Naive thymus-derived CD8-positive, alpha-beta T cell (primary cell): ENCODE measurements at regions not wholly inside any gene's neighbourhood (a gene's known extent, or its start where the extent isn't known, plus 50 kb on each side); places are given as distances from the start of the nearest gene placed in this dataset.
A peak's percentile ranks its signal among the peaks of the same experiment; 100 is the strongest.
"Not testable (repeated sequence)": the region's sequence is repeated elsewhere in the genome, so short reads cannot be mapped to it uniquely, and the experiment has no call there.

Experiments
- ATAC-seq, 2 donors: fragments of 150-1000 bp; cut with Tn5 transposase in 1 of 2; sonication (Bioruptor Pico), chemical (Tn5 transposase) in 1 of 2; 1 replicate in 1 of 2; 2 replicates in 1 of 2; pipeline ENCODE4 v1.10.0; 2021; ENCODE audit warnings: mild to moderate bottlenecking in 2 of 2, moderate library complexity in 2 of 2
- POLR2A ChIA-PET: fragments of 350-600 bp; sonication (Branson Sonifier 250); formaldehyde crosslinking; loops from one replicate; lab custom pipeline; 2021; ENCODE audit warnings: antibody characterized with exemption; lab: Charles Lee
- DNase-seq, 10 donors: peaks; one replicate each; pipeline versions ENCODE4 v3.0.0 to v3.0.0-alpha.2; 2020 to 2022
- H3K27ac Mint-ChIP-seq, 10 donors: one replicate each; pipeline ENCODE4 v1.8.0; 2020 to 2022; ENCODE audit warnings: mild to moderate bottlenecking in 10 of 10, mixed read lengths in 10 of 10, moderate library complexity in 4 of 10, inconsistent platforms in 1 of 10
- H3K27me3 Mint-ChIP-seq, 5 donors: one replicate each; pipeline ENCODE4 v1.8.0; 2021 to 2022; ENCODE audit warnings: mixed read lengths in 5 of 5
- H3K36me3 Mint-ChIP-seq, 3 donors: one replicate each; pipeline ENCODE4 v1.8.0; 2020 to 2022; ENCODE audit warnings: mixed read lengths in 3 of 3, mild to moderate bottlenecking in 2 of 3, inconsistent platforms in 1 of 3
- H3K4me1 Mint-ChIP-seq, 4 donors: one replicate each; pipeline ENCODE4 v1.8.0; 2021 to 2022; ENCODE audit warnings: mixed read lengths in 4 of 4
- H3K4me3 Mint-ChIP-seq, 10 donors: one replicate each; pipeline ENCODE4 v1.8.0; 2020 to 2022; ENCODE audit warnings: mild to moderate bottlenecking in 10 of 10, mixed read lengths in 10 of 10, moderate library complexity in 6 of 10, inconsistent platforms in 1 of 10
- H3K9me3 Mint-ChIP-seq, 9 donors: one replicate each; pipeline ENCODE4 v1.8.0; 2020 to 2022; ENCODE audit warnings: mixed read lengths in 9 of 9, mild to moderate bottlenecking in 3 of 9, inconsistent platforms in 1 of 9, moderate library complexity in 1 of 9

DNA sequence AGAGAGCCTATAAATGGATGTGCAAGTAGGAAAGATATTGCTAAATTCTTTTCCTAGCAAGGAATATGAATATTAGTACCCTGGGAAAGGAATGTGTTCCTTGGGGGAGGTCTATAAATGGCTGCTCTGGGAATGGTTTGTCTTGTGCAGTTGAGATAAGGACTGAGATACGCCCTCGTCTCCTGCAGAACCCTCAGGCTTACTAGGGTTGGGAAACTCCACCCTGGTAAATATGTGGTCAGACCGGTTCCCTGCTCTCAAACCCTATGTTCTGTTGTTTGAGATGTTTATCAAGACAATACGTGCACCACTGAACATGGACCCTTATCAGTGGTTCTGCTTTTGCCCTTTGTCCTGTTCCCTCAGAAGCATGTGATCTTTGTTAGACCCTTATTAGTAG is 1698.9 kb downstream of the GRIK2 start:
- H3K4me1 Mint-ChIP-seq, ATAC-seq, POLR2A ChIA-PET, H3K27me3 Mint-ChIP-seq, H3K4me3 Mint-ChIP-seq, DNase-seq, H3K27ac Mint-ChIP-seq, H3K36me3 Mint-ChIP-seq: not testable (repeated sequence)
- H3K9me3 Mint-ChIP-seq, result peaks cover 0 to 13% (median 8%) of the 10 kb centered on the region in 9 donors

DNA sequence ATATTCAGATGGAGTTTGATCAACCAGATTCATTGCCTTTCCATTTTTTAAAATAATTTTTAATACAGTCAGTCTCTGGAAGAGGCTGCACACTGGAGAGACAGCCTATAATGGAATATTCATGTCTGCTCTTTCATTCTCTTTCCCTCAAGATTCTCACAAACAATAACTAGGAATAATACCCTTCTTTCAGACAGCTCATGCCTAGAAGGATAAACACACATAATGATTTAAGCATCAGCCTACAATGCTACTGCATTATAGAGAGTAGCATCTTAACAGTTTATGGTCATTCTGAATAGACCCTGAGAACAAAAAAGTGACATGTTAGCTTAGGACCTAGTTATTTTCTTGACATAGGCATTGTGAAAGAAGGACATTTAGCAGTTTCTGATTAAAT is 1692.3 kb downstream of the GRIK2 start:
- no peak for ATAC-seq

DNA sequence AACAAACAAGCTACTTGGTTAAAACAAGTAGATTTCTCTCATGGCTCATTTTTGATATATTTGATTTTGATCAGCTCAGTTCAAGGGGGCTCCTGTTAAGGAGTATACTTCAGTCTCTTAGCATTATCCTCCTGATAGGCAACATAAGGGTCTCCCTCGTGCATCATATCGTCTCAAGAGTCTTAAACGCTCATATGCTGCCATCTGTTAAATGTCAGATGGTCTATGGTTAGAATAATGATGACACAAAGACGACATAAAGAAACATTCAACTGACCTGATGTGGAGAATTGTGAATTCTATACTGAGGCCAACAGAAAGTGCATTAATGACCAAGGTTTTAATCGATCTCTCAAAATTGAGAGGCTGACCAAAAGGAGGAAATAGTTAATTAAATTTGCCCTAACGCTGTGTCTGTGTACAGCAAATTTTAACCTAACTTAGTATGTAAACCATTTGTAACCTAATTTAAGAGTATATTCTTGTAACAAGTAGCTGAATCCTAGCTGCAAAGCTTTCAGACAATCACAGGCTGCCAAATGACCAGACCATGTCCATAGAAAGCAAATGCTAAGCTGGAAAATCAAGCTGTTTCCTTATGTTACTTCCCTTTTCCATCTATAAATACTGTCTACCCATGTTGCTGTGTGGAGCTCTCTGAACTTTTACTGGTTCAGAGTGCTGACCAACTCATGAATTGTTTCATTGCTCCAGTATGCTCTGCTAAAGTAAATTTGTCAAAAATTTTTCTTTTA is 1688.5 kb downstream of the GRIK2 start:
- peaks cover 0 to 20% (median 5%) of the 10 kb centered on the region in 9 donors for H3K9me3 Mint-ChIP-seq
- peak overlapping the region in 1 of 10 donors; percentile 56 for H3K27ac Mint-ChIP-seq
- no peaks in the 10 kb centered on the region for H3K27me3 Mint-ChIP-seq
- peaks cover 0 to 5% (median 0%) of the 10 kb centered on the region in 3 donors for H3K36me3 Mint-ChIP-seq
- H3K4me3 Mint-ChIP-seq, result no peak overlapping the region
- DNase-seq, result no peak
- POLR2A ChIA-PET, result no interaction called here
- ATAC-seq, result no peak
- no peaks in the 10 kb centered on the region for H3K4me1 Mint-ChIP-seq

More for the DNA sequence above, 1692.3 kb downstream of the GRIK2 start:
- DNase-seq, result no peak
- peaks cover 0 to 7% (median under 1%) of the 10 kb centered on the region in 9 donors for H3K9me3 Mint-ChIP-seq
- no peak overlapping the region for H3K27ac Mint-ChIP-seq
- H3K4me1 Mint-ChIP-seq, result no peaks in the 10 kb centered on the region
- POLR2A ChIA-PET, result no interaction called here
- H3K36me3 Mint-ChIP-seq, result no peaks in the 10 kb centered on the region
- H3K4me3 Mint-ChIP-seq, result no peak overlapping the region
- H3K27me3 Mint-ChIP-seq, result no peaks in the 10 kb centered on the region

DNA sequence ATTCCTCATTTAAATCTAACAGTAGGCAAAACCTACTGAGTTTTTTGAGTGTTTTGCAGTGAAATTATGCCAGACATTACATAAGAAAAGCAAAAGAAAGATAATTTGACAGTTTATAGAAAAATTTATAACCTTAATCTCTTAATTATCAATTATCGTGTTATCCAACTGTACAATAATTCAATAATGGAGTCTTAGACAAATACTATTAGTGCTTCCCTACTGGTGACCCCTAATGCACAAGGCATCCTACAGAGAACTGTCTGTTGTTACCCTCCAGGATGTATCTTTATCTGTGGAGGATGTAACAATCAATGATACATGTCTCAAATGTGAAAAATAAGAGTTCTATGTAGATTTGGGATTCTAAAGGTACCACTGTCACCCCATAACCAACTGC is 1687.6 kb downstream of the GRIK2 start:
- POLR2A ChIA-PET, result no interaction called here
- Mint-ChIP-seq H3K4me3 (no peak overlapping the region), H3K9me3 (peaks cover 0 to 20% (median 6%) of the 10 kb centered on the region in 9 donors), H3K27me3 (no peaks in the 10 kb centered on the region), H3K4me1 (no peaks in the 10 kb centered on the region), H3K27ac (no peak overlapping the region), H3K36me3 (peaks cover 0 to 5% (median 0%) of the 10 kb centered on the region in 3 donors)
- ATAC-seq, result no peak
- no peak for DNase-seq

DNA sequence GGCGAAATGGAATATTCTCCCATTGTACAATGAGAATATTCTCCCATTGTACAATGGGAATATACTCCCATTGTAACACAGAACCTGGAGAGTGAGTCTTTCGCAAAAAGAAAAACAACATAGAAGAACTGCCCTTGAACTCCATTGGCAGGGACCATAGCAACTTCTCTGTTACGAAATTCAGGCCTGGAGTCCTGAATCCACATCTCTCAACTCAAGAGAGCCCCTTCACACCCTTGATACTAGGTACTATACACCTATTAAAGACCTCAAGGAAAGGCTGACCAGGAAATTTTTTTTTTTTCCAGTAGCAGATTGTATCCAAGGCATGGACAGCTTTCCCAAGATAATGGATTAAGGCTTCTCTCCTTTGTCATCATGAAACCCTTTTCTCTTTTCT is 1687.0 kb downstream of the GRIK2 start:
- H3K9me3 Mint-ChIP-seq, result peaks cover 0 to 20% (median 6%) of the 10 kb centered on the region in 9 donors
- H3K27me3 Mint-ChIP-seq, result no peaks in the 10 kb centered on the region
- POLR2A ChIA-PET, result no interaction called here
- H3K27ac Mint-ChIP-seq, result no peak overlapping the region
- DNase-seq (no peak), ATAC-seq (no peak)
- peaks cover 0 to 5% (median 0%) of the 10 kb centered on the region in 3 donors for H3K36me3 Mint-ChIP-seq
- H3K4me3 Mint-ChIP-seq, result no peak overlapping the region
- no peaks in the 10 kb centered on the region for H3K4me1 Mint-ChIP-seq

DNA sequence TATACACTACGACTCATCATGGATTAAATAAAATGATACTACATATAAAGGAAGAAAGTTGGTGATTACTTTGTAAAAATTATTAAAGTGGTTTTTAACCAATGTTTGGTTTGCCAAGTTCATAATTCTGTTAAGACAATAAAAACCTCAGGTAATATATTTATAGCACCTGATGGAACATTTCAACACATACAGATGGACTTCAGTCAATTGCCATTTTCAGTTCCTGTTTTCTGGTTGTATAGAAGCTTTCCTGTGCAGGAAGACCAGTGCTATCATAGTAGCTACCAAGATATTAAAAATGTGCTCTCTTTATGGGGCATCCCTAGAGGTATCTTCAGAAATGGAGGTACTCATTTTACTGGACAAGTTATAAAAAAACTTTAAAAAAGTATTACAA is 1686.4 kb downstream of the GRIK2 start:
- H3K36me3 Mint-ChIP-seq, result peaks cover 0 to 5% (median 0%) of the 10 kb centered on the region in 3 donors

DNA sequence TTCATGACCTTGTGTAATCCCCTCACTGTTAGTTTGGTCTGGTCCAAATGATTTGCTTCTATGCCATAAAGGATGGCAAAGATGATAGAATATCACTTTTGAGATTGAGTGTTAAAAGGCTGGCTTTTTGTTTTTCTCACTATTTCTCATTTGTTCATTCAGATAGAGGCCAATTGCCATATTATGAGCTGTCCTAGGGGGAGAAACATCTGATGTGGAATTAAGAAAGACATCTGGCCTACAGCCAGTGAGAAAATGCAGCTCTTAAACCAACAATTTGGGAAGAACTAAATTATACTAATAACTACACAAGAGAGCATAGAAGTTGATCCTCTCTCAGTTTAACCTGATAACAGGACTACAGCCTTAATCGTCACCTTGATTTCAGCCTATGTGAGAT is 1668.6 kb downstream of the GRIK2 start:
- ATAC-seq (no peak), DNase-seq (no peak)
- no peaks in the 10 kb centered on the region for H3K4me1 Mint-ChIP-seq
- no peaks in the 10 kb centered on the region for H3K27me3 Mint-ChIP-seq
- no peaks in the 10 kb centered on the region for H3K36me3 Mint-ChIP-seq
- no peak overlapping the region for H3K27ac Mint-ChIP-seq
- peaks cover 0 to 25% (median 8%) of the 10 kb centered on the region in 9 donors for H3K9me3 Mint-ChIP-seq
- H3K4me3 Mint-ChIP-seq, result no peak overlapping the region
- POLR2A ChIA-PET, result no interaction called here

More for the DNA sequence above, 1686.4 kb downstream of the GRIK2 start:
- Mint-ChIP-seq H3K4me1 (no peaks in the 10 kb centered on the region), H3K4me3 (no peak overlapping the region), H3K9me3 (peaks cover 3 to 20% (median 6%) of the 10 kb centered on the region in 9 donors), H3K27me3 (no peaks in the 10 kb centered on the region), H3K27ac (no peak overlapping the region)
- POLR2A ChIA-PET, result no interaction called here
- ATAC-seq, result no peak
- no peak for DNase-seq

DNA sequence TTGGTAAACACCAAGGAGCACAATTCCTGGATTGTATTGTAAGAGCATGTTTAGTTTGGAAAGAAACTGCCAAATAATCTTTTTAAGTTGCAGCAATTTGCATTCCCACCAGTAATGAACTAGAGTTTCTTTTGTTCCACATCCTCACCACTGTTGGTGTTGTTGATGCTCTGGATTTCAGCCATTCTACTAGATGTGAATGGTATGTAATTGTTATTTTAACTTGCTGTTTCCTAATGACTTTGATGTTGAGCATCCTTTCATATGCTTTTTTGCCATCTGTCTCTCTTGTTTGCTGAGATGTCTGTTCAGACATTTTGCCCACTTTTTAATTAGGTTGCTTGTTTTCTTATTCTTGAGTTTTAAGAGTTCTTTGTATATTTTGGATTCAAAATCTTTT is 1654.1 kb downstream of the GRIK2 start:
- peaks cover 0 to 37% (median 4%) of the 10 kb centered on the region in 9 donors for H3K9me3 Mint-ChIP-seq
- POLR2A ChIA-PET, result no interaction called here
- H3K4me1 Mint-ChIP-seq, result no peaks in the 10 kb centered on the region
- ATAC-seq, result no peak
- no peak overlapping the region for H3K4me3 Mint-ChIP-seq
- H3K36me3 Mint-ChIP-seq, result no peaks in the 10 kb centered on the region
- no peaks in the 10 kb centered on the region for H3K27me3 Mint-ChIP-seq
- DNase-seq, result no peak
- H3K27ac Mint-ChIP-seq, result no peak overlapping the region

DNA sequence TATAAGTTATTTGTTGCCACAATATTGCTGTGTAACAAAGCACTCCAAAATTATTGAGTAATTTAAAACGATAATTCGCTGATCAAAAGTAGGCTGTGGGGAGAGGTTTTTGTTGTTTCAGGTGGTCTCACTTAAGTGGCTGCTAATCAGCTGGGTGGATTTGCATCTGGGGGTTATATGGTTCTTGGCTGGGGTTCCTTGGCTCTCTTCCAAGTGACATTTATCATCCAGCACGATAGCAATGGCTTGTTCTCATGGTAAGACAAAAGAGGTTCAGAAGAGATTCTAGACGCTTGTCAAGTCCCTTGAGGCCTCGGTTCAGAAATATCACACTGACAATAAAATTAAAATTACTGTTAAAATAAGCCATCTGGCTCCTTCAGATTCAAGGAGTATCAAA is 1648.8 kb downstream of the GRIK2 start:
- POLR2A ChIA-PET, result no interaction called here
- H3K36me3 Mint-ChIP-seq, result no peaks in the 10 kb centered on the region
- no peaks in the 10 kb centered on the region for H3K27me3 Mint-ChIP-seq
- H3K4me3 Mint-ChIP-seq, result no peak overlapping the region
- ATAC-seq (no peak), DNase-seq (no peak)
- H3K4me1 Mint-ChIP-seq, result no peaks in the 10 kb centered on the region
- peaks cover 0 to 9% (median 0%) of the 10 kb centered on the region in 9 donors for H3K9me3 Mint-ChIP-seq
- H3K27ac Mint-ChIP-seq, result no peak overlapping the region

DNA sequence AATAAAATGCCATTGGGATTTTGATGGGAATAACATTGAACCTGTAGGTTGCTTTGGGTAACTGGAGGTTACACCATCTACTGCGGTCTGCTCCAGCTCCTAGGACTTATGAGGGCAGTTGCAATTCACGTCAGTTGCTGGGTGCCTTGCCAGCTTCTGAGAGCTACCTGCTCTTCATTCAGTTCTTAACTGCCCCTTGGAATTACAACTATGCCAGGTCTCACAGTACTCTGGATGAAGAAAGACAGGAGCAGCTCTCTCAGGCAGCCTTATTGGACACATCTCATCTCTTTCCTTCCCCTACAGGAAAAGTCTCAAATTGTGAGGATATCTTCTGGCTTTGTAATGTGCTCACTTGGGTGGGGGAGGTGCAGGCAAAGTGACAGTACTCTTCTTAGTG is 1643.3 kb downstream of the GRIK2 start:
- ATAC-seq, result no peak
- POLR2A ChIA-PET, result no interaction called here
- H3K36me3 Mint-ChIP-seq, result no peaks in the 10 kb centered on the region

DNA sequence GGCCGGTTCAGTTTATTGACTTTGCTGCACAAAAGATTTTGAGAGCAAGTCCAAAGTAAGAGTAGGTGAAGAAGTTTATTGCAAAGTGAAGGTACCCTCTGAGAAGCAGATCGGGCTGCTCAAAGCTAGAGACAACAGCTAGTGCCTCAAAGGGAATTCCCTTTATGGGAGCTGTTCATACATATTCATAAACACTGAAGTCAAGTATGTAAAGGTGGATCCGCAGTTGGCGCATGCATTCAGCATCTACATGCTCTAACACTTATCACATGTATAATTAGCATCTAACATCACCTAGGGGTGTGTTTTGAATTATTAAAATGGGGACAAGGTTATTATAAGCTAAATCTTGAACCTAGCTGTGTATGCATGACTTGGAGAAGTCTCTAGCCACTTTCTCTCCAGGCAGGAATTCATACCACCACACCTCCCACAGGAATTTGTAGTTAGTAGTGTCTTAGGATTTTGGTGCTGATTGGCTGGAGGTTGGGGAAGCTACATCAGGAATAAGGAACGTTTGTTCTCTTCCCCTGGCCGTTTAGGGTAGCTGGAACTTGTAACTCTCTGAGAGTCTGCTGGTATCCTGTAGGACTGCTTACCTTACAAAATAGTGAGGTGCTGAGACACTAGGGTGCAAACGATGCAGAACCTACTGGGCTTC is 1633.9 kb downstream of the GRIK2 start:
- H3K9me3 Mint-ChIP-seq, result peaks cover 0 to 5% (median 0%) of the 10 kb centered on the region in 9 donors
- no peaks in the 10 kb centered on the region for H3K4me1 Mint-ChIP-seq
- no peak for ATAC-seq
- H3K27me3 Mint-ChIP-seq, result no peaks in the 10 kb centered on the region
- no peak for DNase-seq
- no peak overlapping the region for H3K27ac Mint-ChIP-seq
- no peaks in the 10 kb centered on the region for H3K36me3 Mint-ChIP-seq
- POLR2A ChIA-PET, result no interaction called here
- no peak overlapping the region for H3K4me3 Mint-ChIP-seq

More for the DNA sequence above, 1643.3 kb downstream of the GRIK2 start:
- Mint-ChIP-seq H3K27me3 (no peaks in the 10 kb centered on the region), H3K4me3 (no peak overlapping the region), H3K4me1 (no peaks in the 10 kb centered on the region), H3K27ac (no peak overlapping the region), H3K9me3 (peaks cover 0 to 10% (median 4%) of the 10 kb centered on the region in 9 donors)
- no peak for DNase-seq

DNA sequence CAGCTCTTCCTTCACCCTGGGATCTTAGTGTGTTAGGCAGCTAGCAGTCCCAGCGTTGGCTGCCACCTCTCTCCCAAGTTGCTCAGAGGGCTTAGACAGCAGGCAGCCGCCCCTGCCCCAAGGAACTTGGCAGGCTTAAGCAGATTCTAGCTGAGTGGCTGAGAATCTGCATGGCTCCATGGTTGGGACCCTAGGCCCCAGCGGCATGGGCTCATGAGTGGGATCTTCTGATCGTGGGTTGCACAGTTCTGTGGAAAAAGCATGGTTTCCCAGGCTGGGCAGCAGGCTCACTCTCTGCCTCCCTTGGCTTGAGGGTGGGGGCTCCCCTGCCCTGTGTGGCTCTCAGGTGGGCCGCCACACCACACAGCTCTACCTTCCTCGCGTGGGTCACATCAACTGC is 1624.9 kb downstream of the GRIK2 start:
- no peaks in the 10 kb centered on the region for H3K36me3 Mint-ChIP-seq
- no peak for ATAC-seq
- H3K4me1 Mint-ChIP-seq, result no peaks in the 10 kb centered on the region
- POLR2A ChIA-PET, result no interaction called here
- H3K27me3 Mint-ChIP-seq, result no peaks in the 10 kb centered on the region
- no peak overlapping the region for H3K27ac Mint-ChIP-seq
- H3K4me3 Mint-ChIP-seq, result no peak overlapping the region
- peaks cover 0 to 10% (median 7%) of the 10 kb centered on the region in 9 donors for H3K9me3 Mint-ChIP-seq
- DNase-seq, result no peak

DNA sequence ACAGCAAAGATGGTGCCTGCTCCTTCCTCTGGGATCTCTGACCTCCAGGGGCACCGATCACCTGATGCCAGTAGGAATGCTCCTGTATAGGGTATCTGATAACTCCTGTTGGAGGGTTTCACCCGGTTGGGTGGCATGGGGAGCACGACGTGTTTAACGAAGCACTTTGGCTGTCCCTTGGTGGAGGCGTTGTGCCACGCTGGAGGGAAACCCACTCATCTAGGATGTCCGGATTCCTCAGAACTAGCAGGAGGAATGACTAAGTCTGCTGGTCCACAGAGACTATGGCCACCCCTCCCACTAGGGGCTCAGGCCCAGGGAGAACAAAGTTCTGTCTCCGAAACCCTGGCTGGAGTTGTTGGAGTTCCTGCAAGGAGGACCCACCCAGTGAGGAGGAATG is 1624.4 kb downstream of the GRIK2 start:
- Mint-ChIP-seq H3K27me3 (no peaks in the 10 kb centered on the region), H3K27ac (no peak overlapping the region), H3K9me3 (peaks cover 0 to 14% (median 7%) of the 10 kb centered on the region in 9 donors), H3K4me1 (no peaks in the 10 kb centered on the region), H3K36me3 (no peaks in the 10 kb centered on the region), H3K4me3 (no peak overlapping the region)
- ATAC-seq (no peak), DNase-seq (no peak)
- POLR2A ChIA-PET, result no interaction called here
